Skeletal muscle tissue (tissue), 3 donors: ENCODE measurements at regions not wholly inside any gene's neighbourhood (a gene's known extent, or its start where the extent isn't known, plus 50 kb on each side); places are given as distances from the start of the nearest gene placed in this dataset.

Experiments used
- H3K27ac ChIP-seq: one replicate; pipeline ENCODE4 v1.7.0; 2013; ENCODE audit warnings: mild to moderate bottlenecking, low read depth, low read length, inconsistent platforms
- H3K27me3 ChIP-seq, 3 donors: one replicate each; pipeline ENCODE4 v1.7.0; 2013; ENCODE audit warnings: low read length in 3 of 3; ENCODE audit not compliant: control insufficient read depth in 3 of 3, insufficient read depth in 3 of 3
- H3K36me3 ChIP-seq, 3 donors: one replicate each; pipeline ENCODE4 v1.7.0; 2013; ENCODE audit warnings: low read length in 3 of 3; ENCODE audit not compliant: control insufficient read depth in 3 of 3, insufficient read depth in 3 of 3
- H3K4me1 ChIP-seq, 3 donors: one replicate each; pipeline ENCODE4 v1.7.0; 2013; ENCODE audit warnings: low read length in 3 of 3, mild to moderate bottlenecking in 3 of 3; ENCODE audit not compliant: control insufficient read depth in 3 of 3, insufficient read depth in 3 of 3
- H3K4me3 ChIP-seq, 3 donors: one replicate each; pipeline ENCODE4 v1.7.0; 2013; ENCODE audit warnings: low read length in 3 of 3
- H3K9ac ChIP-seq, 3 donors: one replicate each; pipeline ENCODE4 v1.7.0; 2013; ENCODE audit warnings: low read length in 3 of 3, mild to moderate bottlenecking in 3 of 3, moderate library complexity in 2 of 3, low read depth in 1 of 3
- H3K9me3 ChIP-seq, 3 donors: one replicate each; pipeline ENCODE4 v1.7.0; 2013; ENCODE audit warnings: low read length in 3 of 3; ENCODE audit not compliant: control insufficient read depth in 3 of 3
- donor health status: Osteomylitis.

GRCh38 chr10:2366264-2366931 is 629.1 kb upstream of the ADARB2 start:
- Histone ChIP-seq H3K4me3 (no peak overlapping the region), H3K9me3 (peaks cover 0 to 7% (median 6%) of the 10 kb centered on the region in 3 donors), H3K27me3 (no peaks in the 10 kb centered on the region), H3K27ac (no peak overlapping the region), H3K4me1 (no peaks in the 10 kb centered on the region), H3K9ac (no peak overlapping the region), H3K36me3 (no peaks in the 10 kb centered on the region)

GRCh38 chr10:2362331-2362730 is 625.0 kb upstream of the ADARB2 start:
- no peaks in the 10 kb centered on the region for H3K27me3 ChIP-seq
- H3K9me3 ChIP-seq = peaks cover 0 to 2% (median 0%) of the 10 kb centered on the region in 3 donors
- no peaks in the 10 kb centered on the region for H3K36me3 ChIP-seq
- no peaks in the 10 kb centered on the region for H3K4me1 ChIP-seq
- no peak overlapping the region for H3K27ac ChIP-seq
- no peak overlapping the region for H3K4me3 ChIP-seq
- no peak overlapping the region for H3K9ac ChIP-seq

- no peak overlapping the region for H3K9ac ChIP-seq
- peaks cover 0 to 2% (median 0%) of the 10 kb centered on the region in 3 donors for H3K9me3 ChIP-seq
- H3K4me1 ChIP-seq = no peaks in the 10 kb centered on the region
- H3K27me3 ChIP-seq = no peaks in the 10 kb centered on the region
- no peak overlapping the region for H3K27ac ChIP-seq
- no peak overlapping the region for H3K4me3 ChIP-seq
- no peaks in the 10 kb centered on the region for H3K36me3 ChIP-seq
These were observed 621.3 kb upstream of the ADARB2 start for GRCh38 chr10:2358586-2358985.

GRCh38 chr10:2356670-2357069 is 619.3 kb upstream of the ADARB2 start:
- Histone ChIP-seq H3K27ac (no peak overlapping the region), H3K36me3 (no peaks in the 10 kb centered on the region), H3K4me1 (no peaks in the 10 kb centered on the region), H3K4me3 (no peak overlapping the region), H3K9me3 (peaks cover 0 to 2% (median 0%) of the 10 kb centered on the region in 3 donors), H3K27me3 (no peaks in the 10 kb centered on the region), H3K9ac (no peak overlapping the region)

- Histone ChIP-seq H3K27me3 (no peaks in the 10 kb centered on the region), H3K9me3 (no peaks in the 10 kb centered on the region), H3K36me3 (no peaks in the 10 kb centered on the region), H3K27ac (no peak overlapping the region), H3K4me1 (no peaks in the 10 kb centered on the region), H3K9ac (no peak overlapping the region), H3K4me3 (no peak overlapping the region)
These were observed 614.2 kb upstream of the ADARB2 start for GRCh38 chr10:2351566-2351965.

- Histone ChIP-seq H3K4me3 (no peak overlapping the region), H3K27me3 (no peaks in the 10 kb centered on the region), H3K36me3 (no peaks in the 10 kb centered on the region), H3K4me1 (no peaks in the 10 kb centered on the region), H3K27ac (no peak overlapping the region), H3K9ac (no peak overlapping the region), H3K9me3 (no peaks in the 10 kb centered on the region)
These were observed 604.9 kb upstream of the ADARB2 start for GRCh38 chr10:2342206-2342605.

- Histone ChIP-seq H3K27me3 (no peaks in the 10 kb centered on the region), H3K4me1 (no peaks in the 10 kb centered on the region), H3K9ac (no peak overlapping the region), H3K27ac (no peak overlapping the region), H3K36me3 (no peaks in the 10 kb centered on the region), H3K4me3 (no peak overlapping the region), H3K9me3 (no peaks in the 10 kb centered on the region)
These were observed 603.7 kb upstream of the ADARB2 start for GRCh38 chr10:2340831-2341647.

GRCh38 chr10:2335626-2336025 is 598.3 kb upstream of the ADARB2 start:
- H3K9ac ChIP-seq = no peak overlapping the region
- H3K27ac ChIP-seq = no peak overlapping the region
- no peaks in the 10 kb centered on the region for H3K36me3 ChIP-seq
- H3K4me1 ChIP-seq = no peaks in the 10 kb centered on the region
- no peaks in the 10 kb centered on the region for H3K27me3 ChIP-seq
- no peaks in the 10 kb centered on the region for H3K9me3 ChIP-seq
- H3K4me3 ChIP-seq = no peak overlapping the region

GRCh38 chr10:2334575-2334974 is 597.2 kb upstream of the ADARB2 start:
- Histone ChIP-seq H3K4me1 (no peaks in the 10 kb centered on the region), H3K27ac (no peak overlapping the region), H3K27me3 (no peaks in the 10 kb centered on the region)

GRCh38 chr10:2329082-2329481 is 591.8 kb upstream of the ADARB2 start:
- Histone ChIP-seq H3K9me3 (no peaks in the 10 kb centered on the region), H3K9ac (no peak overlapping the region), H3K27ac (no peak overlapping the region), H3K27me3 (no peaks in the 10 kb centered on the region), H3K4me1 (no peaks in the 10 kb centered on the region), H3K4me3 (no peak overlapping the region), H3K36me3 (no peaks in the 10 kb centered on the region)

More at GRCh38 chr10:2334575-2334974, 597.2 kb upstream of the ADARB2 start:
- H3K36me3 ChIP-seq = no peaks in the 10 kb centered on the region
- no peak overlapping the region for H3K4me3 ChIP-seq
- no peak overlapping the region for H3K9ac ChIP-seq
- no peaks in the 10 kb centered on the region for H3K9me3 ChIP-seq
